DOHH2 (cell line): ENCODE measurements at regions not wholly inside any gene's neighbourhood (a gene's known extent, or its start where the extent isn't known, plus 50 kb on each side); places are given as distances from the start of the nearest gene placed in this dataset.

Experiments
- EZH2phosphoT487 ChIP-seq: fragments of 200-600 bp; sonication (generic); IDR thresholded peaks from 2 replicates; pipeline ENCODE4 v1.6.1; 2017; ENCODE audit warnings: borderline replicate concordance, mild to moderate bottlenecking, antibody characterized with exemption, low read length, moderate library complexity, mixed read lengths
- TF ChIP-seq, protein P1 (sequence below): fragments of 200-600 bp; sonication (generic); IDR thresholded peaks from one replicate; pipeline ENCODE4 v1.5.1; 2014; ENCODE audit warnings: antibody characterized with exemption, mild to moderate bottlenecking, low read depth, low read length; ENCODE audit not compliant: poor library complexity, severe bottlenecking

DNA sequence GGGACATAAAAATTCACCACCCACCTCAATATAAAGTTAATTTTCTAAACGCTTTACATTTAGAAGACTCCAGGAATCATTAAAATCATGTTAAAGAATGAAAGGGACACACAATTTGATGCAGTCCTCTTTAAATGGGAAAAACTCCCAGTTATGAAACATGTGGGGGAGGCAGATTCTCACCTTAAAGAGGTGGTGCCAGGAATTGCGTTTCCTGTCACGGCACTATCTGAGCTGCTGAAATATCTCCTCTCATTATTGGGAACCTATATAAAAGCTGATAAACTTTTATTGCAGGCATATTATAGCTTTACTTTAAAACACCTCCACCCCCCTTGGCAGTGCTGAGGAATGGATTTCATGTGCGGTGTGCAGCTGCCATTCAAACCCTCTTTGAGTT lies 94.8 kb upstream of the SORCS3 start:
- TF ChIP-seq, protein P1, sequence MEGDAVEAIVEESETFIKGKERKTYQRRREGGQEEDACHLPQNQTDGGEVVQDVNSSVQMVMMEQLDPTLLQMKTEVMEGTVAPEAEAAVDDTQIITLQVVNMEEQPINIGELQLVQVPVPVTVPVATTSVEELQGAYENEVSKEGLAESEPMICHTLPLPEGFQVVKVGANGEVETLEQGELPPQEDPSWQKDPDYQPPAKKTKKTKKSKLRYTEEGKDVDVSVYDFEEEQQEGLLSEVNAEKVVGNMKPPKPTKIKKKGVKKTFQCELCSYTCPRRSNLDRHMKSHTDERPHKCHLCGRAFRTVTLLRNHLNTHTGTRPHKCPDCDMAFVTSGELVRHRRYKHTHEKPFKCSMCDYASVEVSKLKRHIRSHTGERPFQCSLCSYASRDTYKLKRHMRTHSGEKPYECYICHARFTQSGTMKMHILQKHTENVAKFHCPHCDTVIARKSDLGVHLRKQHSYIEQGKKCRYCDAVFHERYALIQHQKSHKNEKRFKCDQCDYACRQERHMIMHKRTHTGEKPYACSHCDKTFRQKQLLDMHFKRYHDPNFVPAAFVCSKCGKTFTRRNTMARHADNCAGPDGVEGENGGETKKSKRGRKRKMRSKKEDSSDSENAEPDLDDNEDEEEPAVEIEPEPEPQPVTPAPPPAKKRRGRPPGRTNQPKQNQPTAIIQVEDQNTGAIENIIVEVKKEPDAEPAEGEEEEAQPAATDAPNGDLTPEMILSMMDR, result no peak
- no peak for TF ChIP-seq EZH2phosphoT487
